ENCODE measurements at regions not wholly inside any gene's neighbourhood (a gene's known extent, or its start where the extent isn't known, plus 50 kb on each side); places are given as distances from the start of the nearest gene placed in this dataset.

- POLR2A ChIA-PET, result no interaction called here
- CTCF ChIA-PET, result no interaction called here
These were observed 383.6 kb downstream of the BCAT1 start for GRCh38 chr12:24565300-24565699.

GRCh38 chr12:24562771-24563431 is 386.0 kb downstream of the BCAT1 start:
- POLR2A ChIA-PET, result no interaction called here

GRCh38 chr12:24561882-24562770 is 386.8 kb downstream of the BCAT1 start:
- ChIA-PET CTCF (interaction anchor here (0.6 kb wide), 1 partner anchor 874 kb away, joined by 3 read pairs; no protein-coding TSS in a partner anchor), POLR2A (no interaction called here)

More at GRCh38 chr12:24562771-24563431, 386.0 kb downstream of the BCAT1 start:
- CTCF ChIA-PET, result no interaction called here

- ChIA-PET POLR2A (interaction anchor here (0.6 kb wide), 1 partner anchor 188 kb away, joined by 3 read pairs; no protein-coding TSS in a partner anchor), CTCF (no interaction called here)
These were observed 387.5 kb downstream of the BCAT1 start for GRCh38 chr12:24561411-24561871.

- CTCF ChIA-PET, result no interaction called here
- POLR2A ChIA-PET, result interaction anchor here (0.6 kb wide), 1 partner anchor 189 kb away, joined by 3 read pairs; no protein-coding TSS in a partner anchor
These were observed 388.1 kb downstream of the BCAT1 start for GRCh38 chr12:24560831-24561271.

- ChIA-PET CTCF (no interaction called here), POLR2A (no interaction called here)
These were observed 388.6 kb downstream of the BCAT1 start for GRCh38 chr12:24560192-24560775.

GRCh38 chr12:24557738-24558137 is 391.2 kb downstream of the BCAT1 start:
- POLR2A ChIA-PET, result no interaction called here
- CTCF ChIA-PET, result interaction anchor here (0.6 to 1.0 kb wide), 2 partner anchors 148 to 1501 kb away, joined by 3 to 4 read pairs; no protein-coding TSS in a partner anchor

GRCh38 chr12:24555730-24556129 is 393.2 kb downstream of the BCAT1 start:
- CTCF ChIA-PET, result interaction anchor here (0.6 kb wide), 1 partner anchor 253 kb away, joined by 4 read pairs; no protein-coding TSS in a partner anchor
- POLR2A ChIA-PET, result no interaction called here

GRCh38 chr12:24554612-24555295 is 394.1 kb downstream of the BCAT1 start:
- POLR2A ChIA-PET, result no interaction called here

GRCh38 chr12:24553259-24553658 is 395.6 kb downstream of the BCAT1 start:
- POLR2A ChIA-PET, result no interaction called here
- CTCF ChIA-PET, result no interaction called here

More at GRCh38 chr12:24554612-24555295, 394.1 kb downstream of the BCAT1 start:
- CTCF ChIA-PET, result interaction anchor here (0.6 kb wide), 1 partner anchor 254 kb away, joined by 4 read pairs; no protein-coding TSS in a partner anchor

- POLR2A ChIA-PET, result no interaction called here
- CTCF ChIA-PET, result interaction anchor here (0.6 kb wide), 1 partner anchor 26 kb away, joined by 3 read pairs; no protein-coding TSS in a partner anchor
These were observed 397.6 kb downstream of the BCAT1 start for GRCh38 chr12:24551163-24551786.

GRCh38 chr12:24550609-24551008 is 398.3 kb downstream of the BCAT1 start:
- ChIA-PET POLR2A (no interaction called here), CTCF (no interaction called here)

- CTCF ChIA-PET, result interaction anchor here (0.6 kb wide), 1 partner anchor 58 kb away, joined by 3 read pairs; no protein-coding TSS in a partner anchor
- POLR2A ChIA-PET, result no interaction called here
These were observed 402.2 kb downstream of the BCAT1 start for GRCh38 chr12:24546661-24547060.

- ChIA-PET CTCF (interaction anchor here (0.6 kb wide), 1 partner anchor 58 kb away, joined by 3 read pairs; no protein-coding TSS in a partner anchor), POLR2A (no interaction called here)
These were observed 402.8 kb downstream of the BCAT1 start for GRCh38 chr12:24546084-24546483.

GRCh38 chr12:24544368-24544767 is 404.5 kb downstream of the BCAT1 start:
- CTCF ChIA-PET, result no interaction called here

GRCh38 chr12:24541193-24541871 is 407.6 kb downstream of the BCAT1 start:
- ChIA-PET POLR2A (no interaction called here), CTCF (no interaction called here)

More at GRCh38 chr12:24544368-24544767, 404.5 kb downstream of the BCAT1 start:
- POLR2A ChIA-PET, result no interaction called here

- POLR2A ChIA-PET, result no interaction called here
- CTCF ChIA-PET, result no interaction called here
These were observed 409.3 kb downstream of the BCAT1 start for GRCh38 chr12:24539646-24540045.

- ChIA-PET POLR2A (no interaction called here), CTCF (no interaction called here)
These were observed 411.6 kb downstream of the BCAT1 start for GRCh38 chr12:24537083-24537860.
